Stimulated activated CD4-positive, alpha-beta T cell treated with anti-CD3 and anti-CD28 coated beads, Interleukin-2, amount 100 ng/mL, for 24 hours (primary cell): ENCODE measurements at regions not wholly inside any gene's neighbourhood (a gene's known extent, or its start where the extent isn't known, plus 50 kb on each side); places are given as distances from the start of the nearest gene placed in this dataset.

ENCODE experiments used
- DNase-seq, 2 donors: peaks; one replicate each; pipeline ENCODE4 v3.0.0-alpha.2; 2020

DNA sequence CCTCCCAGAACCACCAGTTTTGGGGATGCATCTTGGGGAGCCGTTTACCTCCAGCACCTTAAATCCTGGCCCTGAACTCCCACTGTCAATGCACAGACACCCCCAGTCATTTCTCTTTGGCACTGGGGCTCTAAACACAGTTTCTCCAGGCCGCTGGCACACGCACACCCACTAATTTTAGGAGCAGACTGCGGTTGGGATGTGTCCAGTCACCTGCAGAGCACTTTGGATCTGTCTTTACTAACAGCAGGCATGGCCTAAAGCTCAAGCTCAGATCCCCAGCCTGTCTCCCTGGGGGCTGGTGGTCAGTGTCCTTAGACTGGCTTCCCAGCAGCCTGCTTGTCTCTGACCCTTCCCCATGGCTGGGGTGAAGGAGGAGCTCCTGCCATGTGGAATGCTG, 49.9 kb downstream of the SYNE3 start:
- no peak for DNase-seq

DNA sequence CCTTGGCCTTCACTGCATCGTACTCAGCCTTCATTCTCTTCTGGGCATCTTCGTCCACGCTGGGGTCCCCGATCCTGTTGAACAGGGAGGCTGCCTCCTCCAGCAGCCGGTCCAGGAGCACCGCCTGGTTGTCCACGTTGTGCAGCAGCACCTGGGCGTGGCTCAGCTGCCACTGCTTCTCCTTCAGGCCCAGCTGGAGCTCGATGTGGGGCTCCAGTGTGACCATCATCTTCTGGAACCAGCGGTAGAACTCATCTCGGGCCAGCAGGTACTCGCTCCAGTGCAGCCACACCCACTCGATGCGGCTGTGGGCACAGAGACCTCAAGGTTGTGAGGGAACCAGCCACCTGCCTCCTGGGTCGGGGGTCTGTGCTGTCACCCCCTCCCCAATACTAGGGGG, 50.5 kb downstream of the SYNE3 start:
- DNase-seq, result no peak

DNA sequence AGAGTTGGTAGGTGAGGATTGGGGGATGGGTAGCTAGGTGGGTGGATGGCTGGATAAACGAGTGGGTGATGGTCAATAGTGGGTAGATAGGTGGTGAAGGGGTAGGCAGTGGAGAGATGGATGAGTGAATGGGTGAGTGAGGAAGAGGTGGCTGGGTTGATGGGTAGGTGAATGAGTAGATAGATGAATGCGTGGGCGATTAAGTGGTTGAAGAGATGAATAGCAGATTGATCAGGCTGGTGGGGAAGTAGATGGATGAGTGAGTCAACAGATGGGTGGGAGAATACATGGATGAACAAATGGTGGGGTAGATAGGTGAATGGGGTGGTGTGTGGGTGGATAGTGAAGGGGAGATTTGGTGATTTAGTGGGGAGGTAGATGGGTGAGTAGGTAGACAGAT, 51.1 kb downstream of the SYNE3 start:
- no peak for DNase-seq

DNA sequence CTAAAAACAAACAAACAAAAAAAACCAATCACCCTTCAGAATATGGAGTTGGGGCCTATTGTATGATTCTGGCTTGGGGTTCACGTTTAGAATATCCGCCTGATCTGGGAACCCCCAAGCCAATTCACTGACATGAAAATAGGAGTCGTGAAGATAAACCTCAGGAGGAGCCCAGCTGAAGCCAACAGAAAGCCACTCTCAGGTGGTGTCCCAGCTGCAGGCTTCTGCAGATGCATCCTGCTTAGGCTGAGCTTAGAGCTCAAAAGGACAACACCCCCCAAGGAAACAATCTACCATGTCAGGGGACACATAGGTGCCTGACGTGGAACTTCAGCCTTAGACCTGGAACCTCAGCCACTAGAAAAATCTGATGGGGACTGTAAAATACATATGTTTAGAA, 51.9 kb downstream of the SYNE3 start:
- DNase-seq, result no peak

DNA sequence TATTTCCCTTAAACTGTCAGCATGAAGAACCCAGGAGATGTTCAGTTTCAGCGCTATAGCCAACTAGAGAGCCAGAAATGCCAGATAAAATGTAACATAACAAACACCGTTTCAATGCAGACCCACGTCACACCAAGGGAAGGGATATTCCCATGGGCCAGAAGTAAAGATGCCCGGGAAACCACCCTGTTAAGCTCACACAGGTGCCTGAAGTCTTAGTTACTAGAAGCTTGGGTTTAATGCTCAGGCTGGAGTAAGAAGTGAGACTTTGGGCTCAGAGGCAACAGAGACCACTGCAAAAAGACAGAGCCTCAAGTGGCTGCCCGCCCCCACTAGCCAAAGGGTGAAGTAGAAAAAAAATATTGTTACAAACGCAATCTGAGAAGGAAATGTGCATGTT, 52.3 kb downstream of the SYNE3 start:
- DNase-seq, result no peak

DNA sequence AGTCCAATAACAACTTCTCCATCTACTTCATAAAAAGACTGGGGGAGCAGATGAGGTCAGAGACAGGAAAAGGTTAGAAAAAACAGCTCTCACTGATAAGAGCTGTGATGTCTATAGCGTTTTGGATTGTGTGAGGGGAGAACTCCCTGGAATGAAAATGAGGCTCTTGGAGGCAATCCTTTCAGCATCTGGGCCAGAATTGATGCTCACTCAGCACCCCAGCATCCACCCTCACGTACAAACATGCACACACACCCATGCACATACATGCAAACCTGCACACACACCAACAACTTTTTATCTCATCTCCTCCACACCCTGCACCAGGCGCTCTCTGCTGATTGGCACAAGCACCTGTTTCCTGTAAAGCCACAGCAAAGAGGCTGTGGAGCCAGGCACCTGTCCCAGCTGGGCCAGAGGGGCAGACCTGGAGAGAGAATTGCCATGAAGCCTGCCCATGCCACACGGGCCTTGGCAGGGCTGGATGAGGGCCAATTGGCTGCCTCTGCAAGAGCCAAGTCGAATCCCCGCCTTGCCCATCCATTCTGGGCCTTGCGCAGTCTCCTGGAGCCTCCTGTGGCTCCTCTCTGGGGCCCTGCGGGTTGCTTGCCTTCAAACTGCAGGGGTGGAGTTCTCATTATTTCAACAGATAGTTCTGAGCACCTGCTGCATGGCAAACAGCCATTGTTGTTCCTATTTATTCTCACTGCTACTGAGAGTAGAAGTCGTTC, 53.1 kb downstream of the SYNE3 start:
- peak; percentile 14 to 26 for DNase-seq

DNA sequence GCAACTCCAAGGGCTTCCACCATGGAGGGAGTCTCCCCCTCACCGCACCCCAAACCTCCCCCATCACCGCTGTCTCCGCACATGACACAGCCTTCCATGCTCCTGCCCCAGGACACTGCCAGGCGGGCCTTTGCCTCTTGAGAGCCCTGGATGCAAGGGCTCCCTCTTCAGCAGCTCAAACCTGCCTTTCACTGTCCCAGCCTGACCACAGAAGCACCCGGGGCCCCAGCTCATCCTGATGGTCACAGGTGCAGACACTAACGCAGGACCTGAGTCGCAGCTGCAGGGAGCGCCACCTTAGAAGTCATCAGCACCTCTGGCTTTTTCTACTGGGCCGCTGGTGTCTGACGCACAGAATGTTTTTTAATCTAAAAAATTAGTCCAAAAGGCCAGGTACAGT, 54.0 kb downstream of the SYNE3 start:
- DNase-seq, result no peak

DNA sequence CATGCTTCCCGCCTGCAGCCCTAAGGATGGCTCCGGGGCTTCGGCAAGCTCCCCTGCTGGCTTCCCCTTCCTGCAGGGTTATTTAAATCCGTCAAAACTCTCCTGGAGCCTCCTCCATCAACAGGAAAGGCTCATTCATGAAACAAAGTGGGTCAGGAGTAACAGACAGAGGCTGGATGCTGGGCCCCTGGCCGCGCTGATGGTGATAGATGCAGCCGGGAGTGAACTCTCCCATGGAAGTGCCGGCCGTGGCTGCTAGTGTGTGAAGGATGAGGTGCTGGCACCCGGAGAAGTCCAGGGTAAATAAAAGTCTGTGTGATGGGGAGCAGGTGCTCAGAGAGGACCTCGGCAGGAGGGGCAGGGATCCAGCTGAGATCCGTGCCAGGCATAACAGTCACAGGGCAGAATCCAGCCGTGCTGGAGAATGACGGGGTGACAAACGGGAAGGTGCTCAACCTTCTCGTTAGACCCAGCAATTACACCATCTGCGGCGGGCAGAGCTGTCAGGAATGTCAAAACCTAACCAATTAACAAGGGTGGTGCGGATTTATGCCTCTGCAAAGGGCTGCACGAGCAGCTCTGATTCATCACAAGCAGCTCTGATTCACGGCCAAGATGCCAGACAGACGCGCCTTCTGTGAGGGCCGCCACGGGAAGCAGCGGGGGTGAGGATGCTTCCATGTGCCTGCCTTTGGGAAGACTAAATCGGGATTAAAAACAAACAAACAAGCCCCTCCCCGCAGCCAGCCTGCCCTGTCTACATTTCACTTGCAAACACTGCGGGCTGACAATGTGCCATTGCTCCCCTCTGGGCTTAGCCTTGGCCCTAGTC, 55.6 kb downstream of the SYNE3 start:
- no peak for DNase-seq

DNA sequence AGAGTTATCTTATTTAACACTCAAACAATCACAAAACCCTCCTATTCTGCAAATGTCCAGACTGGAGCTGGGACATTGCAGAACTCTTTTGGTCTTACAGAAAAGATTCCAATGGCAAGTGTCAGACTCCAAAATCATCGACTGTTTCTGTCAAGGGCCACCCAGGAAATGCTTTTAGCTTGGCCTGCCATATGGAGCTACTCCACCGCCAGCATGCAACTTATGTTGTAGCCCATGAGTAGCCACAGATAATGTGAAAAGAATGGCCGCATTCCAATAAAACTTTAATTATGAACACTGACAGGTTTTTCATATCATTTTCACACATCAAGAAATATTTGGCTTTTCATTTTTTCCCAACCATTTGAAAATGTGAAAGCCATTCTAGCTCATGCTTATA, 57.5 kb downstream of the SYNE3 start:
- no peak for DNase-seq

DNA sequence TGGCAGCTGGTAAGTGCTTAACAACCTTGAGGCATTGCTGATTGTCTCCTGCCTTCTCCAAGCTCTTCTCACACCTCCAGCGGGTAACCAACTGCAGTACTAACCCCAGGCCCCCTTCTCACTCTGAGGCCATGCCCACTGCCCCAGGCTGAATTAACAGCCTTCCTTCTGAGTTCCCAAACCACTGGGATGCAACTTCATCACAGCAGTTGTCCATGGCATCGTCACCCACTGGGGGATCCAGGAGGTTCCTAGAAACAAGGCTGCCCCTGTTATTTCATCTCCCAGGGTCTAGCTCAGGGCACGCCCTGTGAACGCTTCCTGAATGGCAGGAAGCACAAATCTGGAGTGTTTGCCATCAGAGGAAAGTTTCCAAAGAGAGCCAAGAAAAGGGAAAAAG, 58.0 kb downstream of the SYNE3 start:
- no peak for DNase-seq

DNA sequence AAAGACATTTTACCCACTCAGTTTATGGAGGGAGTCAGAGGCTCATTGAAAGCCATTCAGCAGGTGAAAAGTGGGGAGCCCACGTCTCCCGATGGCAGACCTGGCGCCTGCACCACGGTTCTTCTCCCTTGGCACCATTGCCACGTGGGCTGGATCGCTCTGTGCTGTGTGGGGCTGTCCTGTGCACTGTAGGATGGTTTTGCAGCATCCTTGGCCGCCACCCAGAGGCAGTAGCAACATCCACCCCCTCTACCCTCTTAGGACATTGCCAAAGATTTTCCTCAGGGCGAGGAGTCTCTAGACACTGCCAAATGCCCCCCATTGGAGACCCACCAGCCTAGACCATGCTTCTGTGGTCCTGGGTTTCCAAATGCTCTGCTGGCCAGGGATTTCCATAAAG, 60.2 kb downstream of the SYNE3 start:
- no peak for DNase-seq

DNA sequence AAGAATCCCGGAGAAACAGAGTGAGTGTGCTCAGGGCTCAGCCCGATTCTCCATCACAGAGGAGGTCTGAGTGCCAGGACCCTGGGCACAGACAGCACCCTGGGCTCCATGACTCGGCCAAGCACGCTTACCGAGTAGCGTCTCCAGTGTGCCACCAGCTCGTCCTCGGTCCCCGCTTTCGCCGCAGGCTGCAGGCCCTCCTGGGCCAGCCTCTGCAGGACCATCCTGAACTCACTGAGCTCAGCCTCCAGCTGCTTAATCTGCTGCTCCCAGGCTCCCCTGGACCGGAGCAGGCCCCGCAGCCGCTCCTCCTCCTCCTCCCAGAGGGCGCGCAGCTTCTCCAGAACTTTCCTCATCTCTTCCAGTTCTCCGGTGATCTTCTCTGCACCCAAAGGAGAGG, 61.2 kb downstream of the SYNE3 start:
- DNase-seq, result no peak

DNA sequence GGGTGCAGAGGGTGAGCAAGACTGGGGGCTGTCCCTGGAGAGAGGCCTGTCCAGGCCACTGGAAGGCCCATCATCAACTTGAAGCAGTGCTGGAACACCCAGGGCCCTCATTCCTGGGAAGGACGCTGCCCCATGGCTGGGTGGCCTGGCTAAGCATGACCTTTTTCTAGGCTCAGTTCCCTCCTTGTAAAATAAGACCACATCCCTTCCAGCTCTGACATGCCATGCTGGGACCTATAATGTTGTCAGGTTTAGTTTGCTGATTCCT, 62.8 kb downstream of the SYNE3 start:
- no peak for DNase-seq

DNA sequence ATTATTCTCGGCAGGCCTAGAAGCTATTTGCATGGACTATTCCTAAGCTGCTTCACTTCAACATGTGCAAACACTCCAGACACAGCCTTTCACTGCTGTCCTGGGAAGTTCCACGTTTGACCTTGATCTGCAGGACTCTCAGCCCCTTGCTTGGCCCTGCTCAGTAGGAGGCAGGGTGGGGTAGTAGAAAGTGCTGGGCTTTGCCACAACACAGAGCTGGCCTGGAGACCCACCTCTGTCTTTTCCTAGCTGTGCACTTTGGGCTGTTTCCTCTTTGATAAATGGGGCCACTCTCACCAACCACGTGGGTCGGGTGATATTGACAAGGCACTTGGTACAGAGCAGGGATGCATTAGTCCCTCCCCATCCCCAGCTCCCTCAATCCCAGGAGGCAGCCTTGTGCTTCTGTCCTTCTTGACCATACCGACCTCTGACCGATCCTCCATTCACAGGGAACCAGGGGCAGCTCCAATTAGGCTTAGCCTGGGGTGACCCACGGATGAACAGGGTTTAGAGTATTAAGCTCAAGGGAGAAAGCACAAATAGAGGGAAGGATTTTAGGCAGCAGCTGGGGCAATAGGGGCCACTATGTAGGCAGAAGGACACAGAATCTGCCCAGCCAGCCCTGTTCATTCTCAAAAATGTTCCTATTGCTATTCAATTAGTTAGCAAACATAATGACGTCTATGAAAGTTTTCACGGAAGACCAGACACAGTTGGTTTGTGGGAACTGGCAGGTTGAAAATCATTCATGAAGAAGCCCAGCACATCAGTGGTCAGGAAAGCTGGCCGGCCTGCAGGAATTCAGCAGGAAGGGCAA, 63.3 kb downstream of the SYNE3 start:
- DNase-seq, result no peak

DNA sequence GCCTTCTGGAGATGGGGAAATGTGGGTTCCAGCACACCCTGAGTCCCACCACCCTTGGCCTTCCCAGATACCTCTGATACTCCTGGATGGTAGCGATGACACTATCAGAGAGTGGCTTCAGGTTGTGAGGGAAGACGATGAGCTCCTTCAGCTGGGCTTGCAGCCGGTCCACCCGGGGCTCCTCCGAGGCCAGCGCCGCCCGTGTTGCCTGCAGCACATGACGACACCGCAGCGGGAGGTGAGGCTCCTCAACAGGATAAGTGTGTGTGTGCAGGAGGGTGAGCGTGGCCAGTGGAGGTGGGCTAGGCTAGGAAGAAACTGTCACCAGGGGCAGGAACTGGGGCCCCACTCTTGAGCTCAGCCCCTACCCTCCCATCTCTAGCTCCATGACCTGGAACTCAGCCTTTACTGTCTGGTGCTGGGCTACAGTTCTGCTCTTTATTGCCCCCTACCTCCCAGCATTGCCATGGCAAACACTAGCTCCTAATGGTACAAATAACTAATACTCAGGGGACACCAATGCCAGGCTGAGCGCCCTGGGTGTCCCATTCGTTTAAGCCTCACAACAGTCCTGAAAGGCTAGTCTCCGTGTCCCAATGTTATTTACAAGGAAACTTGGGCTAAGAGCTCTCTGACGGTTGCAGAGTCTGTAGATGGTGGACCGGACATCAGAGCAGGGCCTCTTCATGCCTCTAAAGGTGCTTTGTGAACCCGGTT, 64.1 kb downstream of the SYNE3 start:
- DNase-seq, result no peak

DNA sequence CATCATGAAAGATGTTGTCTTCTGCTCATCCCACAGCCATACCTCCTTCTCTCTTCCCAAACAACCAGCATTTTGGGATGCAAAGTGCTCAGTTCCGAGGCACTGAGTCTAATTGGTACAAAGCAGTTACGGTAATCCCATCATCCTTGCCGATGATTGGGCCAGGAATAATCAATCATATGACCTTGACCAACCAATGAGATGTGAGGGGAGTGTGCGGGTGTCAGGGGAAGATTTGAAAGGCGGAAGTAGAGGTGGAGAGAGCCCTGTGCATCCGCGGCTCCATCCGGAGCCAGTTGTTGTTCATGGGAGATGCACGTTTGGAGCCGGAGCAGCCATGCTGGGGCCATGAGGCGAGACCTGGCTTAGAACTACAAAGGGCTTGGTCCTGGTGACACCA, 67.3 kb downstream of the SYNE3 start:
- DNase-seq, result no peak

DNA sequence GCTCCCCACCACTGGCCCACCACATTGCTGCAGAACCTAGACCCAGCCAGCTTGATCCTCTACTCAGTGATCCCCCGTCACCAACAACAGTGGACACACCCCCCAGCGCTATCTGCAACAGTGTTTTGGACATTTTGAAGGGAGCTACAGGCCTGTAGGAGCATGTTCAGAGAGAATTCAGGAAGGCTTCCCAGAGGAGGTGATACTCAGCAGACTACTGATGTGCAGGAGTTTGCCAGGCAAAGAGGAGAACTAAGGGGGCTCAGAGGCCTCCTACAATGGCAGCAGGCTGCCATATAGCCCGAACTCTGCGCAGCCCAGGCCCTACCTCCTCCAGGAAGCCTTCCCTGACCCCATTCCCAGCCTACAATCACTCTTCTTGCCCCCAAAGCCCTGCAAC, 70.0 kb downstream of the SYNE3 start:
- no peak for DNase-seq

DNA sequence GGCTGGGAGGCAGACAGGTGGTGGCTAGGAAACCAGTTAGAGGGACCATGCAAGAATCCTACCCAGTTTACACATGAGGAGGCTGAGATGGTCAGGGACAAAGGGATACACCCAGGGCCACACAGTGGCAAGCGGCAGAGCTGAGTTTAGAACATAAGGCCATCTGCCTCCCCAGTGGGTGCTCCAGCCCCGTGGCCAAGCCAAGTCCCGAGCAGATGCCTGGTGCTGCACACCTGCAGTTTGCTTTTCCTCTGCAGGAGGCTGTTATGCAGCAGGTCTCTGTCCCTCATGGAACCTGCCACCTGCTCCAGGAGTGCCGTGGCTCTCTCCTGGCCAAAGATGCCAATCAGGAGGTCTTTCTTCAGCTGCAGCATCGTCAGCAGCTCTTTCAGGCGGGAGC, 70.8 kb downstream of the SYNE3 start:
- no peak for DNase-seq

DNA sequence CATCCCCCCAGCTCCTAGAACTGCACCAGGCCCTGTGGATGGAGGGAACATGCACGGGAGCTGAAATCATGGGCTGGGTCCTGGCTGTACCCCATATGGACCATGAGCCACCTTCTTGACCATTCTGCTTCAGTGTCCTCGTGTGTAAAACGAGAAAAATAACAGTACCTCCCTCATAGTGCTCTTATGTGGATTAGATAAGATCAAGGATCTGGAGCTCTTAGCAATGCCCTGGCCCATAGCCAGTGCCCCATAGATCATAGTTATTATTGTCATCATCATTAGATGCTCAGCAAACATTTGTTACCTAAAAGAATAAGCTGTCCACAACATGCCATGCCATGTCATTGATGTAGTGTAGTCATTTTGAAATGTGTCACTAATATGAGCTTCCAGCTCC, 71.3 kb downstream of the SYNE3 start:
- DNase-seq, result no peak

DNA sequence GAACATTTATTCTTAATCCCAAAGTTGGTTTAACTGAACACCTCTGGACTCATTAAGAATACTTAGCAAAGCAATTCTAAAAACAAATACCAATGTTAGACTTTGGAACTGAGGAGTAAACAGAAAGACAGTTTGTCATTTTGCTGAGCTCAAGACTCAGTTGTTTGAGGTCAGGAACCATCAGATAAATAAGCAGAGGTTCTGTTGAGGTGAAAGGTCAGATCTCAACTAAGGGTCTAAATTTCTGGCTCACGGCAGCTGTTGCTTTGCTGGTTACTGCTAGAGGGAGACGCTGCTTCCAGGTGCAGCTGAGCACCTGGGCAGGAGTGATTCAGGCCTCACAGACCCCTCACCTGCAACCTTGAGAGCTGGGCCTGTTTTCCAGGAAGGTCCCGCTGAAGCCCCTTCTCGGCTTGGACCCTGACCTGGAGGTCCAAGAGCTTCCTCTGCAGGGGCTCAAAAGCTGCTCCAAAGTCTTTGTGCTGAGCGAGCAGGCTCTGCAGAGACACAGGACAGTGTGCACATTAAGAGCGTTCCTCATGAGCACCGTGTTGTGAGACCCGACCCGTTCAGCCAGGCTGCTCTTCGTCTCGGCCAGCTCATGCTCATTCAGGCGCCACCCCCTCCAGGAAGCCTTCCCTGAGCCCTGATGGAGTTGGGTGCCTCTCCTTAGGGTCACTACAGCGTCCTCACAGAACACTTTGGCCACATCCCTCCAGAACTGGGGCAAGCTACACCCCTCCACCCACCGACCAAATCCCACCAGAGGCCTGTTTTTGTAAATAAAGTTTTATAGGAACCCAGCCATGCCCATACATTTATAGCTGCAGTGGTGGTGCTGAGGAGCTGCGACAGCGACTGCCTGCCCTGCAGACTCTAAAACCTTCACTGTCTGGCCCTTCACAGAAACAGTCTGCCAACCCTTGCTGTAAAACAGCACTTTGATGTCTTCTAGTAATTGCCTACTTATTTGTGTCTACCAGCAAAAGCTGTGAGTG, 72.0 kb downstream of the SYNE3 start:
- DNase-seq, result no peak

DNA sequence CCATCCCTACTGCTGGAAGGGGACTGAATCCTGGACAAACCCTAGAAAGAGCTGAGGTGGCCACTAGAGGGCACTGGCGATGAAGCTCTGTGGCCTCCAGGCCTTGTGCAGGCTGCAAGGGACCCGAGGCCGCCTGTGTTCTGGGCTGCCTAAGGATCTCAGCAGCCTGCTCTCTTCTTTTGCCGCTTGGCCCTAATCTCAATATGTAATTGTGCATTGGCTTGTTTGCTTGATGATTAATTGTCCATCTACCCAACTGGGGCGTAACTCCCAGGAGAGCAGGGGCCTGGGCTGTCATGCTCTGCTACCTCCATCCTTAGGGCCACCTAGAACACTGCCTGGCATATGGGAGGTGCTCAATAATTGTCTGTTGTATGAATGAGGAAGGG, 73.8 kb downstream of the SYNE3 start:
- peak; percentile 82 to 84 for DNase-seq

DNA sequence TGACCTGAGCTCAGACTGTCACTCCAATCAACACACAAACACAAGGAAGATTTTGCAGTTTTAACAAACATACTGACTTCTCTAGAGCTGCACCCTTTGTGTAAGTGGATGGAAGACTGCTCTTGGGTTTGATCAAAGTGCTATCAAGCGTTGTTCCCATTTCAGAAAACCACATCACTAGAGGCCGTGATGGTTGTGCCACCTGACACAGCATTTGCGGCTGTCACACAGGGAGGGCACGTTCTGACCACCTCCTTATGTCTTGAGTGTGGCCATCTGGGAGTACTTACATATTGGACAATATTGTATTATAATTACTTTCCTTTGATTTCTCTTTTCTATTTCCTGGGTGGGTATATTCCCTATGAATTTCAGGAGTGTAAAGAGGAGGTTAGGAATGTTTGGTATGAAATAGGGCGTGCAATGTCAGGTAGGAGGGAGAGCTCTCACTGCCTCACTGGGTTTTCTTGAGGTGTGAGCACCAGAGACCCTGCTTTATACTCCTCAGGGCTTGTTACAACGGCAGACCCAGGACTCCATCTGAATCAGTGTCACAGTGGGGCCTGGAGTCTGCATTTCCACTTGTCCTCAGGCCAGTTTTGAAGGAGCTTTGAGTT, 74.3 kb downstream of the SYNE3 start:
- no peak for DNase-seq
